Breast epithelium (tissue), 3 donors: ENCODE measurements at regions not wholly inside any gene's neighbourhood (a gene's known extent, or its start where the extent isn't known, plus 50 kb on each side); places are given as distances from the start of the nearest gene placed in this dataset.

ENCODE experiments used
- CTCF ChIP-seq, 3 donors: fragments of 450-650 bp; IDR thresholded peaks; one replicate each; pipeline ENCODE4 v1.5.1; 2016 to 2017; ENCODE audit warnings: antibody characterized with exemption in 3 of 3, mild to moderate bottlenecking in 3 of 3, moderate library complexity in 3 of 3
- POLR2A ChIP-seq: fragments of 450-650 bp; IDR thresholded peaks from one replicate; pipeline ENCODE4 v1.6.1; 2016; ENCODE audit warnings: antibody characterized with exemption, mild to moderate bottlenecking, moderate library complexity

- no peak for TF ChIP-seq CTCF (IDR thresholded peaks at IDR 0.05)
- no peak for TF ChIP-seq POLR2A
Measured at GRCh38 chr6:30006170-30007131, 54.6 kb upstream of the POLR1H start.
